Lung microvascular endothelial cell (primary cell): ENCODE measurements at regions not wholly inside any gene's neighbourhood (a gene's known extent, or its start where the extent isn't known, plus 50 kb on each side); places are given as distances from the start of the nearest gene placed in this dataset.
"Not testable (repeated sequence)": the region's sequence is repeated elsewhere in the genome, so short reads cannot be mapped to it uniquely, and the experiment has no call there.

ENCODE experiments used
- DNase-seq, 2 donors: peaks; one replicate each; pipeline versions ENCODE4 v3.0.0 to v3.0.0-alpha.2; 2010; ENCODE audit warnings: low read depth in 2 of 2

- no peak for DNase-seq
These were observed 54.1 kb downstream of the SOCS3 start for GRCh38 chr17:78305801-78306200.

- peak; percentile 32 to 62 for DNase-seq
These were observed 55.3 kb downstream of the SOCS3 start for GRCh38 chr17:78304549-78305037.

GRCh38 chr17:78302478-78302877, 57.4 kb downstream of the SOCS3 start:
- no peak for DNase-seq

GRCh38 chr17:78301821-78302213, 58.1 kb downstream of the SOCS3 start:
- no peak for DNase-seq

- peak in 1 of 2 donors; percentile 22 for DNase-seq
These were observed 58.7 kb downstream of the SOCS3 start for GRCh38 chr17:78300962-78301820.

GRCh38 chr17:78299049-78299448, 60.8 kb downstream of the SOCS3 start:
- no peak for DNase-seq

- DNase-seq, result peak in 1 of 2 donors; percentile 46
These were observed 63.3 kb downstream of the TMEM235 start for GRCh38 chr17:78294776-78295175.

GRCh38 chr17:78294356-78294755, 62.9 kb downstream of the TMEM235 start:
- no peak for DNase-seq

GRCh38 chr17:78293151-78293550, 61.7 kb downstream of the TMEM235 start:
- not testable (repeated sequence) for DNase-seq

GRCh38 chr17:78291944-78292910, 60.8 kb downstream of the TMEM235 start:
- DNase-seq, result no peak

GRCh38 chr17:78290721-78291120, 59.3 kb downstream of the TMEM235 start:
- no peak for DNase-seq
